ENCODE measurements at regions not wholly inside any gene's neighbourhood (a gene's known extent, or its start where the extent isn't known, plus 50 kb on each side); places are given as distances from the start of the nearest gene placed in this dataset.

DNA sequence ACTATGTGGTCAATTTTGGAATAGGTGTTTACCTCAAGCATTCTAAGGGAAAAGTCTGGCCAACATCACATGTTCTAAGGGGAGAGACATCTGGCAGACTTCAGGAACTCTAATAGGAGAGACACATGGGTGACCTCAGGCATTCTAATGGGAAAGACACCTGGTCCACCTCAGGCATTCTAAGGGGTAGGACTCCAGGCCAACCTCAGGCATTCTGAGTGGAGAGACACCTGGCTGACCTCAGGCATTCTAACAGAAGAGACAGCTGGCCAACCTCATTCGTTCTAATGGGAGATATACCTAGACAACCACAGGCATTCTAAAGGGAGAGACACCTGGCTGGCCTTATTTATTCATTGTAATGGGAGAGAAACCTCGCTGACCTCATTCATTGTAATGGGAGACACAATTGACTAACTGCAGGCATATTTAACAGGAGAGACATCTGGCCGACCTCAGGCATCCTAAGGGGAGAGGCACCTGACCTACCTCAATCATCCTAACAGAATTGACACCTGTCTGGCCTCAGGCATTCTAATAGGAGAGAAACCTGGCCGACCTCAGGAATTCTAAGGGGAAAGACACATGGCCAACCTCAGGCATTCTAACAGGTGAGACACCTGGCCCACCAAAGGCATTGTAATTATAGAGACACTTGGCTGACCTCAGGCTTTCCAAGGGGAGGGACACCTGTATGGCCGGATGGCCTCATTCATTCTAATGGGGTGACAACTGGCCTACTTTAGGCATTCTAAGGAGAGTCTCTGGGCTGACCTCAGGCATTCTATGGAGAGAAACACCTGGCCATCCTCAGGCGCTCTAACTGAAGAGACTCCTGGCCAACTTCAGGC, 1346.8 kb downstream of the UQCRFS1 start:
- TF ChIP-seq, protein P1, sequence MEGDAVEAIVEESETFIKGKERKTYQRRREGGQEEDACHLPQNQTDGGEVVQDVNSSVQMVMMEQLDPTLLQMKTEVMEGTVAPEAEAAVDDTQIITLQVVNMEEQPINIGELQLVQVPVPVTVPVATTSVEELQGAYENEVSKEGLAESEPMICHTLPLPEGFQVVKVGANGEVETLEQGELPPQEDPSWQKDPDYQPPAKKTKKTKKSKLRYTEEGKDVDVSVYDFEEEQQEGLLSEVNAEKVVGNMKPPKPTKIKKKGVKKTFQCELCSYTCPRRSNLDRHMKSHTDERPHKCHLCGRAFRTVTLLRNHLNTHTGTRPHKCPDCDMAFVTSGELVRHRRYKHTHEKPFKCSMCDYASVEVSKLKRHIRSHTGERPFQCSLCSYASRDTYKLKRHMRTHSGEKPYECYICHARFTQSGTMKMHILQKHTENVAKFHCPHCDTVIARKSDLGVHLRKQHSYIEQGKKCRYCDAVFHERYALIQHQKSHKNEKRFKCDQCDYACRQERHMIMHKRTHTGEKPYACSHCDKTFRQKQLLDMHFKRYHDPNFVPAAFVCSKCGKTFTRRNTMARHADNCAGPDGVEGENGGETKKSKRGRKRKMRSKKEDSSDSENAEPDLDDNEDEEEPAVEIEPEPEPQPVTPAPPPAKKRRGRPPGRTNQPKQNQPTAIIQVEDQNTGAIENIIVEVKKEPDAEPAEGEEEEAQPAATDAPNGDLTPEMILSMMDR (IDR thresholded peaks at IDR 0.05) = no peak
- TF ChIP-seq POLR2A (IDR thresholded peaks at IDR 0.05) (no peak), EP300 (IDR thresholded peaks at IDR 0.05) (no peak)
